GM12878 (cell line): ENCODE measurements at regions not wholly inside any gene's neighbourhood (a gene's known extent, or its start where the extent isn't known, plus 50 kb on each side); places are given as distances from the start of the nearest gene placed in this dataset.

Source experiments
- ATAC-seq: fragments of 200-7000 bp; cut with Tn5 transposase; 3 replicates; pipeline ENCODE4 v1.9.1; 2020; ENCODE audit warnings: mild to moderate bottlenecking, moderate library complexity
- BruUV-seq: library from RNA; stranded (reverse); fragments of 400-500 nt; replicated peaks from 2 replicates; lab custom pipeline; 2021; lab: Mats Ljungman, UMichigan
- CTCF ChIA-PET: fragments of 300-600 bp; sonication (Branson Sonifier 250); formaldehyde crosslinking; extraction: SDS; loops from one replicate; lab custom pipeline; 2021; ENCODE audit warnings: inconsistent platforms; lab: Yijun Ruan, JAX
- POLR2A ChIA-PET: fragments of 350-600 bp; formaldehyde crosslinking; extraction: SDS; loops from one replicate; lab custom pipeline; 2021; ENCODE audit warnings: inconsistent platforms; lab: Charles Lee
- RAD21 ChIA-PET: fragments of 300-600 bp; sonication (Branson Sonifier 250); formaldehyde crosslinking; loops from one replicate; lab custom pipeline; 2023; ENCODE audit warnings: antibody characterized with exemption; ENCODE audit not compliant: unreplicated experiment; lab: Charles Lee
- SMC1A ChIA-PET: fragments of 300-600 bp; sonication (Branson Sonifier 250); formaldehyde crosslinking; loops from one replicate; lab custom pipeline; 2023; ENCODE audit not compliant: unreplicated experiment, uncharacterized antibody; lab: Charles Lee
- DNase-seq: peaks from one replicate; pipeline ENCODE4 v3.0.0-alpha.2; 2011; ENCODE audit warnings: low read depth, low spot score
- FAIRE-seq: peaks from 3 replicates; lab custom pipeline; 2011; peaks lifted over from hg19 to GRCh38; lab: Jason Lieb, UNC
- H2AFZ ChIP-seq: 2 replicates; pipeline ENCODE4 v1.6.0; 2011; ENCODE audit warnings: low read depth, low read length, control low read depth; ENCODE audit not compliant: control insufficient read depth
- H3K27ac ChIP-seq: 2 replicates; pipeline ENCODE4 v1.5.1; 2011; ENCODE audit warnings: control low read depth; ENCODE audit not compliant: control insufficient read depth, insufficient read depth
- H3K27me3 ChIP-seq, 2 experiments: replicated peaks in 1 of 2; 2 replicates each; pipeline versions ENCODE4 v1.6.0 to v1.6.1; 2011; ENCODE audit warnings: low read length in 1 of 2; ENCODE audit not compliant: control insufficient read depth in 2 of 2, insufficient read depth in 2 of 2
- H3K36me3 ChIP-seq, 2 experiments: 2 replicates each; pipeline ENCODE4 v1.5.1; 2011; ENCODE audit warnings: low read length in 1 of 2; ENCODE audit not compliant: control insufficient read depth in 2 of 2, insufficient read depth in 2 of 2
- H3K4me1 ChIP-seq: 2 replicates; pipeline ENCODE4 v1.6.1; 2011; ENCODE audit warnings: mild to moderate bottlenecking, low read length, moderate library complexity, mixed read lengths; ENCODE audit not compliant: control insufficient read depth, insufficient read depth
- H3K4me2 ChIP-seq: 2 replicates; pipeline ENCODE4 v1.6.0; 2011; ENCODE audit warnings: control low read depth; ENCODE audit not compliant: control insufficient read depth, insufficient read depth
- H3K4me3 ChIP-seq: fragments of 200-600 bp; sonication (generic); 2 replicates; pipeline ENCODE4 v1.5.1; 2016
- H3K79me2 ChIP-seq: 2 replicates; pipeline ENCODE4 v1.6.0; 2011; ENCODE audit warnings: low read length; ENCODE audit not compliant: control insufficient read depth, insufficient read depth
- H3K9ac ChIP-seq: 2 replicates; pipeline ENCODE4 v1.8.0; 2011; ENCODE audit warnings: low read length, control low read depth, mixed read lengths; ENCODE audit not compliant: control insufficient read depth, insufficient read depth
- H3K9me3 ChIP-seq: replicated peaks from 3 replicates; pipeline ENCODE4 v1.5.1; 2011; ENCODE audit warnings: mild to moderate bottlenecking, low read length; ENCODE audit not compliant: control insufficient read depth, insufficient read depth
- H4K20me1 ChIP-seq: 2 replicates; pipeline ENCODE4 v1.6.0; 2011; ENCODE audit not compliant: control insufficient read depth, insufficient read depth
- BHLHE40 ChIP-seq, 2 experiments: fragments of 450-650 bp in 1 of 2; IDR thresholded peaks; 2 replicates each; pipeline ENCODE4 v1.6.1; 2011 to 2017; ENCODE audit warnings: low read depth in 2 of 2, borderline replicate concordance in 1 of 2, improper control_type of control experiment in 1 of 2, low read length in 1 of 2, mild to moderate bottlenecking in 1 of 2
- CHD1 ChIP-seq: IDR thresholded peaks from 2 replicates; pipeline ENCODE4 v1.6.1; 2012; ENCODE audit warnings: low read depth, low read length, improper control_type of control experiment
- EGR1 ChIP-seq, 2 experiments: IDR thresholded peaks; 1 replicate in 1 of 2; 2 replicates in 1 of 2; pipeline ENCODE4 v1.6.1; 2011 to 2012; ENCODE audit warnings: low read depth in 2 of 2, low read length in 2 of 2, borderline replicate concordance in 1 of 2, mild to moderate bottlenecking in 1 of 2, moderate library complexity in 1 of 2
- MXI1 ChIP-seq: fragments of 150-350 bp; IDR thresholded peaks from 2 replicates; pipeline ENCODE4 v1.6.1; 2011; ENCODE audit warnings: low read depth, mild to moderate bottlenecking, inconsistent platforms, low read length, improper control_type of control experiment
- PAX8 ChIP-seq: fragments of 450-650 bp; IDR thresholded peaks from 2 replicates; pipeline ENCODE4 v1.6.1; 2017; ENCODE audit warnings: mild to moderate bottlenecking, moderate library complexity
- SREBF1 ChIP-seq: IDR thresholded peaks from 2 replicates; pipeline ENCODE4 v1.6.1; 2012; ENCODE audit warnings: mild to moderate bottlenecking, low read length
- WGBS: methylation state at CpG from one replicate; pipeline ENCODE4 v1.1.6; 2016; ENCODE audit warnings: low lambda C conversion rate; ENCODE audit not compliant: insufficient replicate concordance, insufficient coverage; ENCODE audit errors: missing lambda C conversion rate; 5-methylcytosine and 5-hydroxymethylcytosine counted together
- in situ Hi-C: fragments of 300-500 bp; cut with MboI; formaldehyde crosslinking; loops from 9 replicates; pipeline ENCODE4 v1.14.3; 2018; ENCODE audit warnings: mixed read lengths
- intact Hi-C: fragments of 100-400 bp; cut with micrococcal nuclease; formaldehyde crosslinking; loops from one replicate; pipeline ENCODE4 v1.14.2; 2022; ENCODE audit not compliant: unreplicated experiment
- TF ChIP-seq, protein P1 (sequence below): fragments of 150-350 bp; IDR thresholded peaks from 2 replicates; pipeline ENCODE4 v1.6.1; 2014; ENCODE audit warnings: mild to moderate bottlenecking, low read depth, low read length
- TF ChIP-seq, protein P2 (sequence below): fragments of 450-650 bp; IDR thresholded peaks from 2 replicates; pipeline ENCODE4 v1.6.1; 2017; ENCODE audit warnings: mild to moderate bottlenecking, moderate library complexity

DNA sequence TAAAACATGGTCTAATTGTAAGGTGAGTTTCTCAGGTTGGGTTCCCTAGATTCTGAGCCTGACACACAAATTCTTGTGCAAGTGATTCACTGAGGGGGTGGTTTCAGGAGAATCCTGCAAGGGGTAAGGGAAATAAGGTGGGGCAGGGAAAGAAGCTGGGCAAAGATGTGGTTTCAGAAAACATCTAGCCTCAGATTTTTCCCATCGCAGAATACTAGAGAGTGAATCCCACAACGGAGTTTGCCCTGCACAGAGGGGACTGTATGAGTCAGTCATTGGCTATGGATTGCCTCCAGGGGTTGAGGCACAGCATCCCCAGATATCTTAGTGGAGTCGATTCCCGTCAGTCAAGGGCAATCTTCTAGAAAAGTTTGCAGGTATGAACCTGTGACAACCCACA, 65.2 kb downstream of the PRL start:
- ATAC-seq (no peak), DNase-seq (no peak), FAIRE-seq (no peak)
- Histone ChIP-seq H3K9ac (no peak overlapping the region), H2AFZ (no peak overlapping the region), H3K4me1 (no peaks in the 10 kb centered on the region), H3K9me3 (no peaks in the 10 kb centered on the region; the same call in 2 of the 3 replicates), H3K4me3 (no peak overlapping the region), H3K79me2 (no peaks in the 10 kb centered on the region), H3K4me2 (no peak overlapping the region), H4K20me1 (no peaks in the 10 kb centered on the region), H3K27ac (no peak overlapping the region), H3K27me3 (no peaks in the 10 kb centered on the region), H3K36me3 (no peaks in the 10 kb centered on the region)
- TF ChIP-seq MXI1 (no peak), PAX8 (no peak), BHLHE40 (IDR thresholded peaks at IDR 0.05; ENCODE audit: borderline replicate concordance in 1 of 2, low read depth in 2 of 2, low read length in 1 of 2) (no peak), CHD1 (no peak), SREBF1 (no peak), EGR1 (IDR thresholded peaks at IDR 0.05; ENCODE audit: borderline replicate concordance in 1 of 2, low read depth in 2 of 2, low read length in 2 of 2) (no peak)
- TF ChIP-seq, protein P1, sequence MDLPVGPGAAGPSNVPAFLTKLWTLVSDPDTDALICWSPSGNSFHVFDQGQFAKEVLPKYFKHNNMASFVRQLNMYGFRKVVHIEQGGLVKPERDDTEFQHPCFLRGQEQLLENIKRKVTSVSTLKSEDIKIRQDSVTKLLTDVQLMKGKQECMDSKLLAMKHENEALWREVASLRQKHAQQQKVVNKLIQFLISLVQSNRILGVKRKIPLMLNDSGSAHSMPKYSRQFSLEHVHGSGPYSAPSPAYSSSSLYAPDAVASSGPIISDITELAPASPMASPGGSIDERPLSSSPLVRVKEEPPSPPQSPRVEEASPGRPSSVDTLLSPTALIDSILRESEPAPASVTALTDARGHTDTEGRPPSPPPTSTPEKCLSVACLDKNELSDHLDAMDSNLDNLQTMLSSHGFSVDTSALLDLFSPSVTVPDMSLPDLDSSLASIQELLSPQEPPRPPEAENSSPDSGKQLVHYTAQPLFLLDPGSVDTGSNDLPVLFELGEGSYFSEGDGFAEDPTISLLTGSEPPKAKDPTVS = no peak
- TF ChIP-seq, protein P2, sequence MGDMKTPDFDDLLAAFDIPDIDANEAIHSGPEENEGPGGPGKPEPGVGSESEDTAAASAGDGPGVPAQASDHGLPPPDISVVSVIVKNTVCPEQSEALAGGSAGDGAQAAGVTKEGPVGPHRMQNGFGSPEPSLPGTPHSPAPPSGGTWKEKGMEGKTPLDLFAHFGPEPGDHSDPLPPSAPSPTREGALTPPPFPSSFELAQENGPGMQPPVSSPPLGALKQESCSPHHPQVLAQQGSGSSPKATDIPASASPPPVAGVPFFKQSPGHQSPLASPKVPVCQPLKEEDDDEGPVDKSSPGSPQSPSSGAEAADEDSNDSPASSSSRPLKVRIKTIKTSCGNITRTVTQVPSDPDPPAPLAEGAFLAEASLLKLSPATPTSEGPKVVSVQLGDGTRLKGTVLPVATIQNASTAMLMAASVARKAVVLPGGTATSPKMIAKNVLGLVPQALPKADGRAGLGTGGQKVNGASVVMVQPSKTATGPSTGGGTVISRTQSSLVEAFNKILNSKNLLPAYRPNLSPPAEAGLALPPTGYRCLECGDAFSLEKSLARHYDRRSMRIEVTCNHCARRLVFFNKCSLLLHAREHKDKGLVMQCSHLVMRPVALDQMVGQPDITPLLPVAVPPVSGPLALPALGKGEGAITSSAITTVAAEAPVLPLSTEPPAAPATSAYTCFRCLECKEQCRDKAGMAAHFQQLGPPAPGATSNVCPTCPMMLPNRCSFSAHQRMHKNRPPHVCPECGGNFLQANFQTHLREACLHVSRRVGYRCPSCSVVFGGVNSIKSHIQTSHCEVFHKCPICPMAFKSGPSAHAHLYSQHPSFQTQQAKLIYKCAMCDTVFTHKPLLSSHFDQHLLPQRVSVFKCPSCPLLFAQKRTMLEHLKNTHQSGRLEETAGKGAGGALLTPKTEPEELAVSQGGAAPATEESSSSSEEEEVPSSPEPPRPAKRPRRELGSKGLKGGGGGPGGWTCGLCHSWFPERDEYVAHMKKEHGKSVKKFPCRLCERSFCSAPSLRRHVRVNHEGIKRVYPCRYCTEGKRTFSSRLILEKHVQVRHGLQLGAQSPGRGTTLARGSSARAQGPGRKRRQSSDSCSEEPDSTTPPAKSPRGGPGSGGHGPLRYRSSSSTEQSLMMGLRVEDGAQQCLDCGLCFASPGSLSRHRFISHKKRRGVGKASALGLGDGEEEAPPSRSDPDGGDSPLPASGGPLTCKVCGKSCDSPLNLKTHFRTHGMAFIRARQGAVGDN = no peak
- ChIA-PET SMC1A (no interaction called here), RAD21 (no interaction called here), CTCF (no interaction called here), POLR2A (no interaction called here)
- no TSS peak for BruUV-seq
- in situ Hi-C loops = no loop called here
- WGBS = 49% methylated on average over 4 of the region's 4 CpGs
- intact Hi-C loops = no loop called here
